Left lung (tissue), 4 donors: ENCODE measurements at regions not wholly inside any gene's neighbourhood (a gene's known extent, or its start where the extent isn't known, plus 50 kb on each side); places are given as distances from the start of the nearest gene placed in this dataset.

Experiments used
- ATAC-seq: fragments of 200-7000 bp; cut with Tn5 transposase; one replicate; pipeline ENCODE4 v1.9.1; 2020; ENCODE audit warnings: moderate library complexity
- DNase-seq, 4 donors: peaks; one replicate each; pipeline ENCODE4 v3.0.0-alpha.2; 2013 to 2020
- H3K27ac ChIP-seq, 2 donors: fragments of 200-600 bp; sonication (generic) in 1 of 2; one replicate each; pipeline versions ENCODE4 v1.5.0 to v1.8.0; 2020 to 2021
- H3K27me3 ChIP-seq, 2 donors: fragments of 200-600 bp; sonication (generic) in 1 of 2; one replicate each; pipeline versions ENCODE4 v1.5.0 to v1.8.0; 2020 to 2021
- H3K36me3 ChIP-seq, 2 donors: fragments of 200-600 bp; sonication (generic) in 1 of 2; one replicate each; pipeline versions ENCODE4 v1.5.0 to v1.8.0; 2020 to 2021
- H3K4me1 ChIP-seq, 2 donors: fragments of 200-600 bp; one replicate each; pipeline ENCODE4 v1.8.0; 2021
- H3K4me3 ChIP-seq, 2 donors: fragments of 200-600 bp; sonication (generic) in 1 of 2; one replicate each; pipeline versions ENCODE4 v1.5.0 to v1.8.0; 2020 to 2021; ENCODE audit warnings: mild to moderate bottlenecking in 1 of 2
- H3K9me3 ChIP-seq, 2 donors: fragments of 200-600 bp; sonication (generic) in 1 of 2; one replicate each; pipeline versions ENCODE4 v1.5.0 to v1.8.0; 2020 to 2021
- CTCF ChIP-seq, 2 donors: fragments of 200-600 bp; sonication (generic) in 1 of 2; IDR thresholded peaks; one replicate each; pipeline versions ENCODE4 v1.5.0 to v1.8.0; 2021; ENCODE audit warnings: antibody characterized with exemption in 2 of 2
- intact Hi-C, 2 donors: fragments of 100-400 bp; cut with DNase I; formaldehyde crosslinking; loops; one replicate each; pipeline versions ENCODE4 v1.11.2 to v1.14.2; 2022
- donor health status: DM: no; HTN: yes; CAD: no.
- donor health status: DM: no; HTN: no; CAD: no.

- Histone ChIP-seq H3K9me3 (peaks cover 0 to 8% of the 10 kb centered on the region in 2 donors), H3K4me1 (no peaks in the 10 kb centered on the region), H3K36me3 (no peaks in the 10 kb centered on the region), H3K4me3 (no peak overlapping the region), H3K27me3 (no peaks in the 10 kb centered on the region), H3K27ac (no peak overlapping the region)
- intact Hi-C loops, result no loop called here
- TF ChIP-seq CTCF (IDR thresholded peaks at IDR 0.05), result no peak
- ATAC-seq (no peak), DNase-seq (no peak)
These were observed 154.3 kb downstream of the RMST start for GRCh38 chr12:97616946-97617345.

GRCh38 chr12:97628962-97629361, 166.4 kb downstream of the RMST start:
- H3K9me3 ChIP-seq, result no peaks in the 10 kb centered on the region
- H3K27me3 ChIP-seq, result no peaks in the 10 kb centered on the region
- H3K27ac ChIP-seq, result no peak overlapping the region
- intact Hi-C loops, result no loop called here
- no peaks in the 10 kb centered on the region for H3K4me1 ChIP-seq
- no peak for ATAC-seq
- DNase-seq, result no peak
- no peak overlapping the region for H3K4me3 ChIP-seq
- H3K36me3 ChIP-seq, result no peaks in the 10 kb centered on the region
- no peak for TF ChIP-seq CTCF (IDR thresholded peaks at IDR 0.05)

- TF ChIP-seq CTCF (IDR thresholded peaks at IDR 0.05), result no peak
These were observed 166.8 kb downstream of the RMST start for GRCh38 chr12:97629382-97629781.

DNA sequence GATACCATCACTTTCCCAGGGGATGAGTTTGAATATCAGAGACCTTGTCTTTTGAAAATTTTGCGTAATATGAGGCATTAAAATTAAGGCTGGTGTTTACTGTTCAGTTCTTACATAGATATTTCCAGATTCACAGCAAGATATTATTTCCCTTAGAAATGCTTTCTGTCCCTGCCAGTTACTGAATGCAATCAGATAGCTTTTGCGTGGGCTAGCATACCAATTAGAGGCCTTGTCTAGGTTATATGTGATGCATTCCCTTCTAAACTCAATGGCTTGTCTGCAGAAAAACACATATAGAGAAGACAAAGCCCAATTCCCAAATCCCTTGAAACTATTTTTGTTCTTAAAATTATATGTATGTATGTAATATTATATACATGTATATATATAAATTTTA, 167.8 kb downstream of the RMST start:
- H3K4me3 ChIP-seq, result no peak overlapping the region
- TF ChIP-seq CTCF (IDR thresholded peaks at IDR 0.05), result no peak
- no peaks in the 10 kb centered on the region for H3K4me1 ChIP-seq
- H3K27ac ChIP-seq, result no peak overlapping the region
- intact Hi-C loops, result no loop called here
- DNase-seq, result no peak
- H3K36me3 ChIP-seq, result no peaks in the 10 kb centered on the region
- H3K9me3 ChIP-seq, result no peaks in the 10 kb centered on the region
- ATAC-seq, result no peak
- H3K27me3 ChIP-seq, result no peaks in the 10 kb centered on the region

More at GRCh38 chr12:97629382-97629781, 166.8 kb downstream of the RMST start:
- Histone ChIP-seq H3K27ac (no peak overlapping the region), H3K4me3 (no peak overlapping the region), H3K4me1 (no peaks in the 10 kb centered on the region), H3K27me3 (no peaks in the 10 kb centered on the region), H3K9me3 (no peaks in the 10 kb centered on the region), H3K36me3 (no peaks in the 10 kb centered on the region)
- intact Hi-C loops, result no loop called here
- DNase-seq (no peak), ATAC-seq (no peak)

- no peaks in the 10 kb centered on the region for H3K9me3 ChIP-seq
- ATAC-seq (no peak), DNase-seq (no peak)
- TF ChIP-seq CTCF (IDR thresholded peaks at IDR 0.05), result no peak
- no peaks in the 10 kb centered on the region for H3K27me3 ChIP-seq
- H3K4me3 ChIP-seq, result no peak overlapping the region
- no peaks in the 10 kb centered on the region for H3K36me3 ChIP-seq
- no peaks in the 10 kb centered on the region for H3K4me1 ChIP-seq
- no peak overlapping the region for H3K27ac ChIP-seq
- intact Hi-C loops, result no loop called here
These were observed 168.3 kb downstream of the RMST start for GRCh38 chr12:97630875-97631274.
